NCI-H2196 treated with DMSO at 0.1 percent for 48 hours (cell line): ENCODE measurements at regions not wholly inside any gene's neighbourhood (a gene's known extent, or its start where the extent isn't known, plus 50 kb on each side); places are given as distances from the start of the nearest gene placed in this dataset.

Experiments
- DNase-seq: peaks from one replicate; lab custom pipeline; 2025; ENCODE audit not compliant: unreplicated experiment; lab: John Stamatoyannopoulos, UW

- DNase-seq, result no peak
Observed at GRCh38 chr12:103178366-103179080, 221.0 kb downstream of the ASCL1 start.

DNA sequence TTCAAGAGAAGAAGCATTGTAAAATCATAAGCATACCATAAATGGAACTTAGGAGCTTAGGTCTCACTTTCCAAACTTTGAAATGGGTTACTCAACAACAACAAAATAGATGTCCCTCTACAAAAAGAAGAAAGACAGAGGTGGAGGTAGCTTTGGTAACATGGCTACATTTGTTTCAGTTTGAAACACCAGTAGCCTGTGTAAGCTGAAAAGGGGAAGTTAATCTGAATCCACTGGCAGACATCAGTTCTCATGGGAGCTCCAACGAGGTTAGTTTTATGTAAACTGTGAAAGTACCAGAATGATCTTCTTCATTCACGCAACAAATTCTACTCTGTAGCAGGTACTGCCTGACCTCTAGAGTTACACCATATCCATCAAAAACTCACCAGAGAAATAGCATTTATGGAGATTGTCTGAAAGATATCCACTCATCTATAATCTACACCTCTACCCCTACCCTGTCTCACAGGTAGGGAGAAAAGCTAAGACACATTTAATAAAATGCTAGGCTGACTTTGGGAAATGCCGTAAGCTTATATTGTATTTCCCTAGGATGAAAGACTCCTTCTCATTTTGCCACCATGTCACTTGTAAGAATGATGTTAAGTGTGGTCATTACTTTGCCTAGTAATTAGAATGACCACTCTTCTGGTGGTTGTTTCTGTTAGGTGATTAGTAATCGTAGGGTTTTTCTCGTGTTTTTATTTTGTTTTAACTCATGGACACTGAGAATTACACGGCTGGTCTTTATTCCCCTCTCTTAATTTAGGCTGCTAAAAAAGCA is 224.1 kb downstream of the ASCL1 start:
- DNase-seq, result no peak

GRCh38 chr12:103182299-103182698 is 224.8 kb downstream of the ASCL1 start:
- DNase-seq, result no peak

DNA sequence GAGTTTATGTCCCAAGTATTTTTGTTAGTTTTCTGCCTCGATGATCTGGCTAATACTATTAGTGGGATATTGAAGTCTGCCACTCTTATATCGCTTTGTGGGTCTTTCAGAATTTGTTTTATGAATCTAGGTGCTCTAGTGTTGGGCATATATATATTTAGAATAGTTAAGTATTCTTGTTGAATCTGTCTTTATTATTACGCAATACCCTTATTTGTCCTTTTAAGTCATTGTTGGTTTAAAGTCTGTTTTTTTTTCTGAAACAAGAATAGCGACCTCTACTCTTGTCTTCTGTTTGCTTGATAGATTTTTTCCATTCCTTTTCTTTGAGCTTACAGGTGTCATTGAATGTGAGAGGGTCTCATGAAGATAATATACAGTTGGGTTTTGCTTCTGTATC is 239.0 kb downstream of the ASCL1 start:
- no peak for DNase-seq

DNA sequence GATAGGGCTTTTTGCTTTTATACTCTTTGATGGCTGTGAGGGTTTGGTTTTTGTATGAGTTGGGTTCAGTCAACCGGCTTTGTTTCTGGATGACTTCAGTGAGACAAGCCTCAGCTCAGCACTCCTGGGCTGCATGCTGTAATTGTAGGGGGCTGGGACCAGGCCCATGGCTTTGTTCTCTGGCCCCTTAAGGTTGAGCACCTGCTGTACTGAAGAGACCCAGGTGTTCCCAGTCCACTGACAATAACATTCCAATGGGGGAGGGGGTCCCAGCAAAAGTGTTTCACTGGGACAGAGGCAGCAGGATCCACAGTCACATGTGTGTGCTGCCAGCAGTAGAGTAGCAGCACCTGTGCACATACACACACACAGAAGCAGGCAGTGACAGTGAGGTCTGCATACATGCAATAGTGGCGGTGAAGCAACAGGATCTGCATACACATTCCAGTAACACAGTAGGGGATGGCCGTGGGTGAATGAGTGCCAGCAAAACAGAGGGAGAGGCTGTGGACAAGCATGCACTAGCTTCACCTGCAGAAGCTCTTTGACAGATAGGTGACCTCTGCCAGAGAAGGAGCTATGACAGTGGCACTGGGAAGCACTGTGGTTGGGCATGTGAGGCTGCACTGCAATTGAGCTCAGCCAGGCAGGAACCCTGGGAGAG is 240.4 kb downstream of the ASCL1 start:
- DNase-seq, result no peak

- DNase-seq, result no peak
Observed at GRCh38 chr12:103198499-103198898, 241.0 kb downstream of the ASCL1 start.

DNA sequence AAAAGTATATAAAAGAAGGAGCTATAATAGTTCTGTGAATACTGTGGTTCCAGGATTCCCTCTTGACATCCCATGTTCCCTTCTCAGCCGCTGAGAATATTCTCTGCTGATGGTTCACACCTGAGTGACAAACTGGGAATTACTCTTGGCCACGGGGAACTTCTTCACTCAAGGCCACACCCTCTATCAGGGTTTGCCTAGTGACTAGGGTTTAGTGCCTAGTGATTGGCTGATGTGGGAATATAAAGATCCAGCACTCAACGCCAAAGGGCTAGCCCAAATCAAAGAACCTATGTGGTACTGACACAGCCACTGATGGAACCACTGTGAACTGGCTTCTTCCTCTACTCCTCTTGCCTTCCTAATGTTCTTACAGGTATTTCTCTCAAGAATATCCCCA is 248.4 kb downstream of the ASCL1 start:
- DNase-seq, result no peak

DNA sequence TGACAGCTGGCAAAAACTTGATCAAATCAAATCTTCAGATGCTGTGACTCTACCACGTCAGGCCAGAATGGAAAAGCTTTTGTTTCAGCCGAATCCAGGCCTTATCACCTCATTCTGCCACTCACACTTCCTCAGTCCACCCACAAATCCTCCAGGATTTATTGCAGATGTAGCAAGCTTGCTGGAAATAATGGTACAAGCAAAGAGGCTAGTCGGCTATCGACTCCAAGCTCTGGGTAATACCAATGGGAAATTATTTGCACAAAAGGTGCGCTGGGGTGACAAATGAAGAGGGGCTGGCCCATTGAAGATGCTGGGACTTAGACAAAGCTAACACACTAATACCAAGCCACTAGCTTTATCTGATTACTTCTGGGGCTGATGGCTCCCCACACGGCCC is 250.5 kb downstream of the ASCL1 start:
- no peak for DNase-seq

GRCh38 chr12:103241184-103241583 is 254.6 kb downstream of the C12orf42 start:
- DNase-seq, result peak; percentile 93

DNA sequence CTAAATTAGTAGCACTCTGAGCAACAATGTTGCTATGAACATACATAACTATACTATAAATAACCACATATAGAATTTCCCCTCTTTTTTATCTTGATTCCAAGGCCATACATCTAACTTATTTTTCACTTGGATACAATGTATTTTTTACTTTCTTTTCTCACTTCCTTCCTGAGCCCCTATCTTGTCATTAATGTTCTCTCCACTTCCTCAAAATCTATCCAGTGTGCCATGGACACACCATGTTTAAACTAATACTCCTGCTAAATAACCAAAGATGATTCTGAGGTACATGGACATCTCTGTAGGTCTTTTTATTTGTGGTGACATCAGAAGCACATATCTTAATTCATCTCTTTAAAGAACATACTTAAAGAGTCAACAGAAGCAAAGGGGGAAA is 251.2 kb downstream of the C12orf42 start:
- no peak for DNase-seq

- no peak for DNase-seq
Observed at GRCh38 chr12:103247531-103247930, 248.2 kb downstream of the C12orf42 start.

- DNase-seq, result peak; percentile 87
Observed at GRCh38 chr12:103249607-103250006, 246.2 kb downstream of the C12orf42 start.

- DNase-seq, result no peak
Observed at GRCh38 chr12:103250487-103250886, 245.3 kb downstream of the C12orf42 start.
